IMR-90 (cell line): ENCODE measurements at regions not wholly inside any gene's neighbourhood (a gene's known extent, or its start where the extent isn't known, plus 50 kb on each side); places are given as distances from the start of the nearest gene placed in this dataset.

ENCODE experiments used
- ATAC-seq: fragments of 200-7000 bp; cut with Tn5 transposase; 2 replicates; pipeline ENCODE4 v1.9.1; 2020; ENCODE audit warnings: low read depth, mild to moderate bottlenecking, moderate library complexity
- BruUV-seq: library from RNA; stranded (reverse); fragments of 400-500 nt; replicated peaks from 2 replicates; lab custom pipeline; 2021; lab: Mats Ljungman, UMichigan
- CTCF ChIA-PET: fragments of 300-600 bp; formaldehyde crosslinking; extraction: SDS; loops from one replicate; lab custom pipeline; 2021; ENCODE audit warnings: antibody characterized with exemption; lab: Yijun Ruan, JAX
- POLR2A ChIA-PET: fragments of 300-600 bp; sonication (Branson Sonifier 250); formaldehyde crosslinking; loops from one replicate; lab custom pipeline; 2022; ENCODE audit warnings: antibody characterized with exemption; ENCODE audit not compliant: unreplicated experiment; lab: Charles Lee
- DNase-seq: peaks from one replicate; pipeline ENCODE4 v3.0.0; 2013
- H2AFZ ChIP-seq: replicated peaks from 2 replicates; pipeline ENCODE3; 2013; ENCODE audit warnings: low read length, mild to moderate bottlenecking; ENCODE audit not compliant: poor library complexity
- H2AK5ac ChIP-seq: 2 replicates; pipeline ENCODE4 v1.6.1; 2013; ENCODE audit warnings: low read depth, low read length, inconsistent platforms
- H2AK9ac ChIP-seq: replicated peaks from 2 replicates; pipeline ENCODE3; 2013; ENCODE audit warnings: mild to moderate bottlenecking, low read depth, low read length, moderate library complexity; ENCODE audit not compliant: poor library complexity
- H2BK120ac ChIP-seq: 2 replicates; pipeline ENCODE4 v1.6.1; 2013; ENCODE audit warnings: low read depth, low read length, inconsistent platforms
- H2BK15ac ChIP-seq: 3 replicates; pipeline ENCODE4 v1.6.1; 2013; ENCODE audit warnings: low read depth, low read length, inconsistent platforms
- H2BK20ac ChIP-seq: 2 replicates; pipeline ENCODE4 v1.6.1; 2013; ENCODE audit warnings: low read depth, mild to moderate bottlenecking, inconsistent platforms, low read length, moderate library complexity
- H2BK5ac ChIP-seq: 2 replicates; pipeline ENCODE4 v1.6.1; 2013; ENCODE audit warnings: mild to moderate bottlenecking, low read depth, low read length, inconsistent platforms; ENCODE audit not compliant: poor library complexity, severe bottlenecking
- H3K14ac ChIP-seq: replicated peaks from 2 replicates; pipeline ENCODE4 v1.6.1; 2013; ENCODE audit warnings: low read depth, low read length, inconsistent platforms
- H3K18ac ChIP-seq: 2 replicates; pipeline ENCODE4 v1.6.1; 2013; ENCODE audit warnings: low read depth, low read length, control low read depth
- H3K23ac ChIP-seq: 2 replicates; pipeline ENCODE4 v1.6.1; 2013; ENCODE audit warnings: low read depth, low read length, inconsistent platforms
- H3K27ac ChIP-seq: 2 replicates; pipeline ENCODE4 v1.5.1; 2013; ENCODE audit warnings: mild to moderate bottlenecking, control low read depth, low read length; ENCODE audit not compliant: insufficient read depth
- H3K27me3 ChIP-seq: 2 replicates; pipeline ENCODE4 v1.6.1; 2013; ENCODE audit warnings: low read length; ENCODE audit not compliant: control insufficient read depth, insufficient read depth
- H3K36me3 ChIP-seq: 2 replicates; pipeline ENCODE4 v1.6.1; 2013; ENCODE audit warnings: low read length, mixed read lengths; ENCODE audit not compliant: control insufficient read depth, insufficient read depth
- H3K4ac ChIP-seq: 2 replicates; pipeline ENCODE4 v1.6.1; 2013; ENCODE audit warnings: low read depth, low read length, inconsistent platforms
- H3K4me1 ChIP-seq: 2 replicates; pipeline ENCODE4 v1.6.1; 2013; ENCODE audit warnings: low read length, mixed read lengths; ENCODE audit not compliant: control insufficient read depth, insufficient read depth
- H3K4me2 ChIP-seq: 2 replicates; pipeline ENCODE4 v1.6.1; 2013; ENCODE audit warnings: low read depth, mild to moderate bottlenecking, control low read depth, low read length, moderate library complexity
- H3K4me3 ChIP-seq: 2 replicates; pipeline ENCODE4 v1.5.1; 2013; ENCODE audit warnings: low read depth, mild to moderate bottlenecking, control low read depth, low read length, moderate library complexity; ENCODE audit not compliant: insufficient read depth
- H3K56ac ChIP-seq: 2 replicates; pipeline ENCODE4 v1.6.1; 2013; ENCODE audit warnings: low read length, inconsistent platforms; ENCODE audit not compliant: insufficient read depth; ENCODE audit errors: extremely low read depth
- H3K79me1 ChIP-seq, 2 experiments: 2 replicates each; pipeline ENCODE4 v1.6.1; 2013; ENCODE audit warnings: low read length in 2 of 2, inconsistent platforms in 1 of 2, low read depth in 1 of 2
- H3K9ac ChIP-seq: 2 replicates; pipeline ENCODE4 v1.6.1; 2013; ENCODE audit warnings: low read depth, low read length, control low read depth
- H3K9me1 ChIP-seq: 2 replicates; pipeline ENCODE4 v1.6.1; 2013; ENCODE audit warnings: low read length, inconsistent platforms; ENCODE audit not compliant: insufficient read depth
- H3K9me3 ChIP-seq: 2 replicates; pipeline ENCODE4 v1.6.1; 2013; ENCODE audit warnings: low read length; ENCODE audit not compliant: control insufficient read depth, insufficient read depth
- H4K20me1 ChIP-seq: 2 replicates; pipeline ENCODE4 v1.6.1; 2013; ENCODE audit warnings: low read length, inconsistent platforms; ENCODE audit not compliant: insufficient read depth
- H4K5ac ChIP-seq: 2 replicates; pipeline ENCODE4 v1.6.1; 2013; ENCODE audit warnings: mild to moderate bottlenecking, low read depth, low read length, control low read depth
- H4K8ac ChIP-seq, 2 experiments: 2 replicates each; pipeline ENCODE4 v1.6.1; 2013; ENCODE audit warnings: low read depth in 2 of 2, low read length in 2 of 2, control low read depth in 1 of 2, inconsistent platforms in 1 of 2
- H4K91ac ChIP-seq: 2 replicates; pipeline ENCODE4 v1.6.1; 2013; ENCODE audit warnings: low read depth, low read length, inconsistent platforms; ENCODE audit not compliant: insufficient read depth
- MAFK ChIP-seq: IDR thresholded peaks from 2 replicates; pipeline ENCODE4 v1.6.1; 2012; ENCODE audit warnings: low read depth, low read length, improper control_type of control experiment
- MXI1 ChIP-seq: IDR thresholded peaks from 2 replicates; pipeline ENCODE4 v1.6.1; 2012; ENCODE audit warnings: low read depth, mild to moderate bottlenecking, low read length, moderate library complexity, borderline replicate concordance
- WGBS, 2 experiments: methylation state at CpG; one replicate each; pipeline versions ENCODE4 v1.1.5 to v1.1.7; 2013; ENCODE audit warnings: missing lambda C conversion rate in 2 of 2; ENCODE audit not compliant: insufficient read length in 1 of 2; ENCODE audit errors: extremely low coverage in 2 of 2; 5-methylcytosine and 5-hydroxymethylcytosine counted together
- dilution Hi-C: fragments of 300-500 bp; cut with HindIII; formaldehyde crosslinking; loops from one replicate; pipeline ENCODE4 v1.14.3; 2018; ENCODE audit warnings: low sequenced_read_pairs; ENCODE audit not compliant: unreplicated experiment
- in situ Hi-C: fragments of 300-500 bp; cut with MboI; formaldehyde crosslinking; loops from 3 replicates; pipeline ENCODE4 v1.14.3; 2019; ENCODE audit warnings: low sequenced_read_pairs, inconsistent platforms, mixed read lengths
- intact Hi-C: fragments of 100-400 bp; cut with micrococcal nuclease; formaldehyde crosslinking; loops from 2 replicates; pipeline ENCODE4 v1.10.0; 2022

DNA sequence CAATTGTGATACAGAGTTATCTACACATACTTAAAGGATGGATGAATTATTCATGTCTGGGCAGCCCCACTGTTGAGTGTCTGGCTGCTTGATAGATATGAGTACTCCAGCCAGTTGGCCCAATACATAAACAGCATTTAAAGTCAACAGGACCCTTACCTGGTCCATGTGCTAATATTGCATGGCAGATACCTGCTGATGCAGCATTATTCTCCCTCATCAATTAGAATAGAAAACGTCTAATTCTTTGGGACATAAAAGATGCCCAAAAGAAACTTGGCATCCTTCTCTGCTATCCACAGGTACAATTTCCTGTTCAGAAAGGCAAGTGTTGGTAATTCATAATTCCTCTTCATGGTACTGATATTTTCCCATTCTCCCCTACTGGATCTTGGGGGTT, 550.8 kb downstream of the TFAP2B start:
- Histone ChIP-seq H4K5ac (no peak overlapping the region), H3K27me3 (no peaks in the 10 kb centered on the region), H3K14ac (no peak overlapping the region), H2AFZ (no peak overlapping the region), H2AK5ac (no peak overlapping the region), H3K27ac (no peak overlapping the region), H3K4me1 (no peaks in the 10 kb centered on the region), H4K8ac (no peak overlapping the region), H3K4me2 (no peak overlapping the region), H3K9me1 (no peaks in the 10 kb centered on the region), H3K9me3 (peaks cover 1% of the 10 kb centered on the region; the same call in 1 of the 2 replicates), H3K4ac (no peak overlapping the region), H4K91ac (no peak overlapping the region), H3K36me3 (no peaks in the 10 kb centered on the region), H3K23ac (no peak overlapping the region), H3K18ac (no peak overlapping the region), H2BK15ac (no peak overlapping the region), H3K4me3 (no peak overlapping the region), H4K20me1 (no peaks in the 10 kb centered on the region), H2BK120ac (no peak overlapping the region), H3K9ac (no peak overlapping the region), H2AK9ac (no peak overlapping the region), H2BK5ac (no peak overlapping the region), H2BK20ac (no peak overlapping the region), H3K56ac (no peak overlapping the region), H3K79me1 (no peaks in the 10 kb centered on the region)
- intact Hi-C loops (no loop called here), dilution Hi-C loops (no loop called here), in situ Hi-C loops (no loop called here)
- BruUV-seq: no TSS peak
- ATAC-seq (no peak), DNase-seq (no peak)
- no CpG with 5 or more reads among the region's 1 CpG for WGBS, 2 experiments
- CTCF ChIA-PET: no interaction called here
- TF ChIP-seq MXI1 (no peak), MAFK (peak; percentile 41; the same call in 1 of the 2 replicates)
- POLR2A ChIA-PET: no interaction called here
